Mammary epithelial cell (primary cell): ENCODE measurements at regions not wholly inside any gene's neighbourhood (a gene's known extent, or its start where the extent isn't known, plus 50 kb on each side); places are given as distances from the start of the nearest gene placed in this dataset.

Source experiments
- CTCF ChIP-seq, 2 donors: IDR thresholded peaks in 1 of 2; conservative IDR thresholded peaks in 1 of 2; 2 replicates each; pipeline ENCODE4 v1.5.1; 2011 to 2012; ENCODE audit warnings: inconsistent platforms in 2 of 2, low read length in 2 of 2, mild to moderate bottlenecking in 2 of 2, control low read depth in 1 of 2, low read depth in 1 of 2; ENCODE audit not compliant: insufficient read depth in 1 of 2; ENCODE audit errors: extremely low read depth in 1 of 2
- EZH2 ChIP-seq: IDR thresholded peaks from 2 replicates; pipeline ENCODE4 v1.6.1; 2012; ENCODE audit warnings: low read length, inconsistent platforms, borderline replicate concordance

GRCh38 chr4:188336891-188337290 lies 197.7 kb downstream of the TRIML1 start:
- no peak for TF ChIP-seq CTCF (conservative IDR thresholded peaks at IDR 0.05 in 1 of 2, IDR thresholded peaks at IDR 0.05 in 1 of 2; ENCODE audit: extremely low read depth in 1 of 2, insufficient read depth in 1 of 2, low read depth in 1 of 2, low read length in 2 of 2)
- TF ChIP-seq EZH2, result no peak
